IPS-11a (cell line): ENCODE measurements at regions not wholly inside any gene's neighbourhood (a gene's known extent, or its start where the extent isn't known, plus 50 kb on each side); places are given as distances from the start of the nearest gene placed in this dataset.

ENCODE experiments used
- H3K4me3 ChIP-seq: one replicate; pipeline ENCODE4 v1.5.1; 2013; ENCODE audit warnings: low read depth, low read length, control low read depth

GRCh38 chr19:29420482-29421195 lies 105.2 kb upstream of the VSTM2B start:
- no peak overlapping the region for H3K4me3 ChIP-seq

- H3K4me3 ChIP-seq = no peak overlapping the region
Observed at GRCh38 chr19:29421196-29421545, 104.6 kb upstream of the VSTM2B start.

GRCh38 chr19:29422047-29422446 lies 103.7 kb upstream of the VSTM2B start:
- no peak overlapping the region for H3K4me3 ChIP-seq

GRCh38 chr19:29422486-29423085 lies 103.2 kb upstream of the VSTM2B start:
- H3K4me3 ChIP-seq = no peak overlapping the region

- no peak overlapping the region for H3K4me3 ChIP-seq
Observed at GRCh38 chr19:29428071-29428470, 97.7 kb upstream of the VSTM2B start.

GRCh38 chr19:29429021-29429420 lies 96.8 kb upstream of the VSTM2B start:
- H3K4me3 ChIP-seq = no peak overlapping the region

GRCh38 chr19:29429581-29429980 lies 96.2 kb upstream of the VSTM2B start:
- no peak overlapping the region for H3K4me3 ChIP-seq

GRCh38 chr19:29431332-29431731 lies 94.5 kb upstream of the VSTM2B start:
- H3K4me3 ChIP-seq = no peak overlapping the region

- H3K4me3 ChIP-seq = no peak overlapping the region
Observed at GRCh38 chr19:29432677-29433076, 93.1 kb upstream of the VSTM2B start.

GRCh38 chr19:29436591-29437103 lies 89.1 kb upstream of the VSTM2B start:
- no peak overlapping the region for H3K4me3 ChIP-seq

GRCh38 chr19:29439021-29439420 lies 86.8 kb upstream of the VSTM2B start:
- no peak overlapping the region for H3K4me3 ChIP-seq

GRCh38 chr19:29439688-29440550 lies 85.9 kb upstream of the VSTM2B start:
- no peak overlapping the region for H3K4me3 ChIP-seq

- no peak overlapping the region for H3K4me3 ChIP-seq
Observed at GRCh38 chr19:29442094-29442493, 83.7 kb upstream of the VSTM2B start.

- H3K4me3 ChIP-seq = no peak overlapping the region
Observed at GRCh38 chr19:29442910-29443309, 82.9 kb upstream of the VSTM2B start.

- no peak overlapping the region for H3K4me3 ChIP-seq
Observed at GRCh38 chr19:29445246-29445645, 80.5 kb upstream of the VSTM2B start.

GRCh38 chr19:29446361-29446760 lies 79.4 kb upstream of the VSTM2B start:
- H3K4me3 ChIP-seq = no peak overlapping the region

- no peak overlapping the region for H3K4me3 ChIP-seq
Observed at GRCh38 chr19:29448046-29448445, 77.7 kb upstream of the VSTM2B start.

GRCh38 chr19:29449371-29449770 lies 76.4 kb upstream of the VSTM2B start:
- H3K4me3 ChIP-seq = no peak overlapping the region

GRCh38 chr19:29450306-29450705 lies 75.5 kb upstream of the VSTM2B start:
- no peak overlapping the region for H3K4me3 ChIP-seq

GRCh38 chr19:29450812-29451211 lies 75.0 kb upstream of the VSTM2B start:
- no peak overlapping the region for H3K4me3 ChIP-seq

- H3K4me3 ChIP-seq = no peak overlapping the region
Observed at GRCh38 chr19:29454109-29454508, 71.7 kb upstream of the VSTM2B start.

- H3K4me3 ChIP-seq = no peak overlapping the region
Observed at GRCh38 chr19:29457413-29457812, 68.4 kb upstream of the VSTM2B start.
